Urinary bladder (tissue), 3 donors: ENCODE measurements at regions not wholly inside any gene's neighbourhood (a gene's known extent, or its start where the extent isn't known, plus 50 kb on each side); places are given as distances from the start of the nearest gene placed in this dataset.

ENCODE experiments used
- DNase-seq: peaks from one replicate; pipeline ENCODE4 v3.0.0-alpha.2; 2015; ENCODE audit errors: extremely low spot score
- H3K27ac ChIP-seq: one replicate; pipeline ENCODE4 v1.5.1; 2013; ENCODE audit warnings: low read depth, mild to moderate bottlenecking, moderate library complexity
- H3K36me3 ChIP-seq: one replicate; pipeline ENCODE4 v1.6.1; 2013; ENCODE audit warnings: mild to moderate bottlenecking, moderate library complexity; ENCODE audit not compliant: insufficient read depth
- H3K4me1 ChIP-seq: one replicate; pipeline ENCODE4 v1.6.1; 2013; ENCODE audit warnings: mild to moderate bottlenecking, moderate library complexity; ENCODE audit not compliant: insufficient read depth
- H3K4me3 ChIP-seq: one replicate; pipeline ENCODE4 v1.5.1; 2013; ENCODE audit warnings: low read depth, low read length
- WGBS: extraction: QIAGEN DNeasy Blood & Tissue Kit; methylation state at CpG from one replicate; pipeline ENCODE4 v1.1.7; 2013; 5-methylcytosine and 5-hydroxymethylcytosine counted together
- donor health status: healthy with polysubstance abuse.
- donor health status: healthy.

GRCh38 chr3:152083135-152083534, 185.6 kb upstream of the MBNL1 start:
- 64% methylated on average over 2 of the region's 2 CpGs for WGBS
- Histone ChIP-seq H3K27ac (no peak overlapping the region), H3K36me3 (no peaks in the 10 kb centered on the region), H3K4me3 (no peak overlapping the region), H3K4me1 (no peaks in the 10 kb centered on the region)
- DNase-seq = no peak

GRCh38 chr3:152084441-152085158, 184.1 kb upstream of the MBNL1 start:
- 83% methylated on average over 2 of the region's 2 CpGs for WGBS
- DNase-seq = no peak
- no peaks in the 10 kb centered on the region for H3K36me3 ChIP-seq
- no peaks in the 10 kb centered on the region for H3K4me1 ChIP-seq
- no peak overlapping the region for H3K27ac ChIP-seq
- no peak overlapping the region for H3K4me3 ChIP-seq

GRCh38 chr3:152087153-152087552, 181.6 kb upstream of the MBNL1 start:
- Histone ChIP-seq H3K27ac (no peak overlapping the region), H3K4me1 (no peaks in the 10 kb centered on the region), H3K4me3 (no peak overlapping the region), H3K36me3 (no peaks in the 10 kb centered on the region)
- DNase-seq = no peak

- no peaks in the 10 kb centered on the region for H3K4me1 ChIP-seq
- no peak for DNase-seq
- H3K27ac ChIP-seq = no peak overlapping the region
- H3K4me3 ChIP-seq = no peak overlapping the region
- no peaks in the 10 kb centered on the region for H3K36me3 ChIP-seq
Measured at GRCh38 chr3:152089528-152089927, 179.2 kb upstream of the MBNL1 start.

GRCh38 chr3:152091725-152092124, 177.0 kb upstream of the MBNL1 start:
- 93% methylated on average over 1 of the region's 1 CpG for WGBS
- no peak for DNase-seq
- Histone ChIP-seq H3K4me1 (no peaks in the 10 kb centered on the region), H3K27ac (no peak overlapping the region), H3K36me3 (no peaks in the 10 kb centered on the region), H3K4me3 (no peak overlapping the region)

GRCh38 chr3:152093901-152094300, 174.8 kb upstream of the MBNL1 start:
- H3K27ac ChIP-seq = no peak overlapping the region
- no peaks in the 10 kb centered on the region for H3K4me1 ChIP-seq
- DNase-seq = no peak
- no peak overlapping the region for H3K4me3 ChIP-seq
- no peaks in the 10 kb centered on the region for H3K36me3 ChIP-seq

GRCh38 chr3:152094406-152094805, 174.3 kb upstream of the MBNL1 start:
- no peak overlapping the region for H3K27ac ChIP-seq
- no peaks in the 10 kb centered on the region for H3K36me3 ChIP-seq
- no peak for DNase-seq
- H3K4me3 ChIP-seq = no peak overlapping the region
- no peaks in the 10 kb centered on the region for H3K4me1 ChIP-seq

- no peak overlapping the region for H3K27ac ChIP-seq
- H3K4me1 ChIP-seq = no peaks in the 10 kb centered on the region
Measured at GRCh38 chr3:152095472-152095871, 173.3 kb upstream of the MBNL1 start.

GRCh38 chr3:152096280-152096906, 172.3 kb upstream of the MBNL1 start:
- Histone ChIP-seq H3K4me3 (no peak overlapping the region), H3K36me3 (no peaks in the 10 kb centered on the region), H3K4me1 (no peaks in the 10 kb centered on the region), H3K27ac (no peak overlapping the region)
- DNase-seq = no peak
- WGBS = 92% methylated on average over 5 of the region's 5 CpGs

More at GRCh38 chr3:152095472-152095871, 173.3 kb upstream of the MBNL1 start:
- H3K4me3 ChIP-seq = no peak overlapping the region
- DNase-seq = no peak
- no peaks in the 10 kb centered on the region for H3K36me3 ChIP-seq

GRCh38 chr3:152097120-152097519, 171.6 kb upstream of the MBNL1 start:
- no peak for DNase-seq
- Histone ChIP-seq H3K4me3 (no peak overlapping the region), H3K27ac (no peak overlapping the region), H3K36me3 (no peaks in the 10 kb centered on the region), H3K4me1 (no peaks in the 10 kb centered on the region)
- WGBS = 56% methylated on average over 2 of the region's 2 CpGs

- Histone ChIP-seq H3K27ac (no peak overlapping the region), H3K36me3 (no peaks in the 10 kb centered on the region)
- 87% methylated on average over 3 of the region's 3 CpGs for WGBS
Measured at GRCh38 chr3:152097770-152098169, 171.0 kb upstream of the MBNL1 start.

GRCh38 chr3:152100491-152101132, 168.1 kb upstream of the MBNL1 start:
- no peaks in the 10 kb centered on the region for H3K36me3 ChIP-seq
- no peak overlapping the region for H3K27ac ChIP-seq
- no peak overlapping the region for H3K4me3 ChIP-seq
- 89% methylated on average over 3 of the region's 3 CpGs for WGBS
- no peaks in the 10 kb centered on the region for H3K4me1 ChIP-seq
- DNase-seq = no peak

More at GRCh38 chr3:152097770-152098169, 171.0 kb upstream of the MBNL1 start:
- DNase-seq = no peak
- no peak overlapping the region for H3K4me3 ChIP-seq
- H3K4me1 ChIP-seq = no peaks in the 10 kb centered on the region

GRCh38 chr3:152102410-152102809, 166.3 kb upstream of the MBNL1 start:
- Histone ChIP-seq H3K4me3 (no peak overlapping the region), H3K36me3 (no peaks in the 10 kb centered on the region), H3K4me1 (no peaks in the 10 kb centered on the region), H3K27ac (no peak overlapping the region)
- DNase-seq = no peak
- WGBS = 89% methylated on average over 7 of the region's 7 CpGs

- no peak overlapping the region for H3K27ac ChIP-seq
- no peaks in the 10 kb centered on the region for H3K4me1 ChIP-seq
- DNase-seq = no peak
- H3K36me3 ChIP-seq = no peaks in the 10 kb centered on the region
- 97% methylated on average over 1 of the region's 1 CpG for WGBS
- no peak overlapping the region for H3K4me3 ChIP-seq
Measured at GRCh38 chr3:152103257-152103656, 165.5 kb upstream of the MBNL1 start.
